B cell (primary cell): ENCODE measurements at regions not wholly inside any gene's neighbourhood (a gene's known extent, or its start where the extent isn't known, plus 50 kb on each side); places are given as distances from the start of the nearest gene placed in this dataset.

ENCODE experiments used
- ATAC-seq: fragments of 200-7000 bp; cut with Tn5 transposase; one replicate; pipeline ENCODE4 v1.10.0; 2021; ENCODE audit warnings: low read depth, mild to moderate bottlenecking, moderate number of reproducible peaks, moderate library complexity
- CTCF ChIA-PET: fragments of 350-600 bp; sonication (Branson Sonifier 250); formaldehyde crosslinking; loops from one replicate; lab custom pipeline; 2021; ENCODE audit warnings: antibody characterized with exemption, inconsistent platforms; lab: Charles Lee
- POLR2A ChIA-PET: fragments of 350-600 bp; sonication (Branson Sonifier 250); formaldehyde crosslinking; loops from one replicate; lab custom pipeline; 2021; ENCODE audit warnings: antibody characterized with exemption; lab: Charles Lee
- DNase-seq: peaks from one replicate; pipeline ENCODE4 v3.0.0; 2013
- H2AFZ ChIP-seq: 2 replicates; pipeline ENCODE4 v1.6.1; 2012; ENCODE audit warnings: mild to moderate bottlenecking, low read depth, low read length; ENCODE audit not compliant: insufficient read depth, poor library complexity, severe bottlenecking
- H3K27ac ChIP-seq, 2 donors: 1 replicate in 1 of 2; 2 replicates in 1 of 2; pipeline ENCODE4 v1.5.1; 2012 to 2013; ENCODE audit warnings: low read length in 2 of 2, mild to moderate bottlenecking in 2 of 2, moderate library complexity in 1 of 2
- H3K27me3 ChIP-seq, 4 experiments: fragments of 200-600 bp in 1 of 4; sonication (generic) in 1 of 4; replicated peaks in 1 of 4; 1 replicate in 2 of 4; 2 replicates in 2 of 4; pipeline versions ENCODE4 v1.6.1 to v1.7.0; 2013 to 2016; ENCODE audit warnings: low read length in 3 of 4, mild to moderate bottlenecking in 2 of 4, mixed read lengths in 1 of 4, moderate library complexity in 1 of 4; ENCODE audit not compliant: insufficient read depth in 4 of 4, control insufficient read depth in 3 of 4; ENCODE audit errors: control extremely low read depth in 1 of 4
- H3K36me3 ChIP-seq, 2 experiments: replicated peaks in 1 of 2; 1 replicate in 1 of 2; 2 replicates in 1 of 2; pipeline versions ENCODE4 v1.6.1 to v1.7.1; 2013; ENCODE audit warnings: low read length in 1 of 2; ENCODE audit not compliant: insufficient read depth in 2 of 2, control insufficient read depth in 1 of 2; ENCODE audit errors: control extremely low read depth in 1 of 2, extremely low read depth in 1 of 2
- H3K4me1 ChIP-seq, 2 donors: fragments of 200-600 bp in 1 of 2; sonication (generic) in 1 of 2; 1 replicate in 1 of 2; 2 replicates in 1 of 2; pipeline versions ENCODE4 v1.5.1 to v1.6.1; 2013 to 2017; ENCODE audit warnings: low read length in 2 of 2; ENCODE audit not compliant: control insufficient read depth in 2 of 2, insufficient read depth in 2 of 2
- H3K4me2 ChIP-seq: replicated peaks from 2 replicates; pipeline ENCODE3; 2012; ENCODE audit warnings: mild to moderate bottlenecking, low read depth, low read length; ENCODE audit not compliant: poor library complexity, severe bottlenecking
- H3K4me3 ChIP-seq, 5 experiments: fragments of 200-600 bp in 1 of 5; sonication (generic) in 1 of 5; 1 replicate in 3 of 5; 2 replicates in 2 of 5; pipeline versions ENCODE4 v1.5.1 to v1.7.0; 2011 to 2016; ENCODE audit warnings: low read length in 4 of 5, mild to moderate bottlenecking in 4 of 5, low read depth in 2 of 5, control low read depth in 1 of 5, moderate library complexity in 1 of 5; ENCODE audit not compliant: insufficient read depth in 1 of 5; ENCODE audit errors: control extremely low read depth in 1 of 5, extremely low read depth in 1 of 5
- H3K79me2 ChIP-seq: fragments of 200-600 bp; sonication (generic); one replicate; pipeline ENCODE4 v1.6.0; 2016; ENCODE audit warnings: low read length; ENCODE audit not compliant: control insufficient read depth, insufficient read depth
- H3K9ac ChIP-seq: fragments of 200-600 bp; sonication (generic); 2 replicates; pipeline ENCODE4 v1.6.1; 2017; ENCODE audit warnings: mild to moderate bottlenecking, low read length, moderate library complexity
- H3K9me3 ChIP-seq, 3 donors: one replicate each; pipeline versions ENCODE4 v1.6.1 to v1.7.1; 2013; ENCODE audit warnings: low read length in 2 of 3; ENCODE audit not compliant: control insufficient read depth in 2 of 3, insufficient read depth in 1 of 3; ENCODE audit errors: control extremely low read depth in 1 of 3
- H4K20me1 ChIP-seq: 2 replicates; pipeline ENCODE4 v1.6.0; 2012; ENCODE audit warnings: mild to moderate bottlenecking, low read length; ENCODE audit not compliant: insufficient read depth, control insufficient read depth, poor library complexity, severe bottlenecking
- H3K27ac Mint-ChIP-seq: one replicate; pipeline ENCODE4 v1.8.0; 2021; ENCODE audit warnings: mixed read lengths
- H3K27me3 Mint-ChIP-seq: one replicate; pipeline ENCODE4 v1.8.0; 2021; ENCODE audit warnings: mixed read lengths
- H3K4me1 Mint-ChIP-seq: one replicate; pipeline ENCODE4 v1.8.0; 2021; ENCODE audit warnings: mixed read lengths
- H3K4me3 Mint-ChIP-seq: one replicate; pipeline ENCODE4 v1.8.0; 2021; ENCODE audit warnings: mixed read lengths
- H3K9me3 Mint-ChIP-seq: one replicate; pipeline ENCODE4 v1.8.0; 2022; ENCODE audit warnings: mixed read lengths; ENCODE audit not compliant: insufficient read depth
- EZH2 ChIP-seq: IDR thresholded peaks from 2 replicates; pipeline ENCODE4 v1.6.1; 2012; ENCODE audit warnings: borderline replicate concordance, low read depth, mild to moderate bottlenecking, moderate library complexity, low read length; ENCODE audit not compliant: insufficient read depth, poor library complexity, severe bottlenecking
- WGBS: methylation state at CpG from one replicate; pipeline ENCODE4 v1.1.5; 2013; ENCODE audit warnings: missing lambda C conversion rate; ENCODE audit not compliant: insufficient coverage; 5-methylcytosine and 5-hydroxymethylcytosine counted together
- intact Hi-C: fragments of 100-400 bp; cut with micrococcal nuclease; formaldehyde crosslinking; loops from one replicate; pipeline ENCODE4 v1.10.0; 2022
- TF ChIP-seq, protein P1 (sequence below): fragments of 200-600 bp; IDR thresholded peaks from one replicate; pipeline ENCODE4 v1.8.0; 2022; ENCODE audit warnings: antibody characterized with exemption, mild to moderate bottlenecking

DNA sequence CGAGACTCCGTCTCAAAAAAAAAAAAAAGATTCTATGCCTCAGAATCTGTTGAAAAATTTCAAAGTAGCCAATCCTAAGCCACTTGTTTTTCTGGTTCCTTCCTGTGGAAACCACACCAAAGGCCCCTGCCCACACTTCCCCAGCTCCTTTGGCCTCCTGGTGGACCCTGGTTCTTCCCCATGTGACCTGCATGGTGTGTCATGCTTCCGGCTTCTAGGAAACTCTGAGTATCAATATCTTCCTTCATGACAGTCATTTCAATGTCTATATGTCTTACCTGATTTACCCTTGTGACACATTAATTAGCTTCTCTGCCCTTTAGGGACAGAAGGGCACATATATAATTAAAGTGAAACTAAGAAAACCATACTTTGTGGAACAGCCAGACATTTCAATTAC, 80.4 kb upstream of the GRB10 start:
- no peak overlapping the region for H3K27ac Mint-ChIP-seq
- 42% methylated on average over 2 of the region's 3 CpGs for WGBS
- no peaks in the 10 kb centered on the region for H3K4me1 ChIP-seq
- no peak overlapping the region for H3K9ac ChIP-seq
- peaks cover 0 to 6% (median 0%) of the 10 kb centered on the region in 3 donors for H3K9me3 ChIP-seq
- H3K79me2 ChIP-seq = no peaks in the 10 kb centered on the region
- no peaks in the 10 kb centered on the region for H3K4me1 Mint-ChIP-seq
- CTCF ChIA-PET = no interaction called here
- TF ChIP-seq EZH2 = no peak
- TF ChIP-seq, protein P1, sequence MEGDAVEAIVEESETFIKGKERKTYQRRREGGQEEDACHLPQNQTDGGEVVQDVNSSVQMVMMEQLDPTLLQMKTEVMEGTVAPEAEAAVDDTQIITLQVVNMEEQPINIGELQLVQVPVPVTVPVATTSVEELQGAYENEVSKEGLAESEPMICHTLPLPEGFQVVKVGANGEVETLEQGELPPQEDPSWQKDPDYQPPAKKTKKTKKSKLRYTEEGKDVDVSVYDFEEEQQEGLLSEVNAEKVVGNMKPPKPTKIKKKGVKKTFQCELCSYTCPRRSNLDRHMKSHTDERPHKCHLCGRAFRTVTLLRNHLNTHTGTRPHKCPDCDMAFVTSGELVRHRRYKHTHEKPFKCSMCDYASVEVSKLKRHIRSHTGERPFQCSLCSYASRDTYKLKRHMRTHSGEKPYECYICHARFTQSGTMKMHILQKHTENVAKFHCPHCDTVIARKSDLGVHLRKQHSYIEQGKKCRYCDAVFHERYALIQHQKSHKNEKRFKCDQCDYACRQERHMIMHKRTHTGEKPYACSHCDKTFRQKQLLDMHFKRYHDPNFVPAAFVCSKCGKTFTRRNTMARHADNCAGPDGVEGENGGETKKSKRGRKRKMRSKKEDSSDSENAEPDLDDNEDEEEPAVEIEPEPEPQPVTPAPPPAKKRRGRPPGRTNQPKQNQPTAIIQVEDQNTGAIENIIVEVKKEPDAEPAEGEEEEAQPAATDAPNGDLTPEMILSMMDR = no peak
- no peak overlapping the region for H3K4me2 ChIP-seq
- no peak overlapping the region for H3K27ac ChIP-seq
- H3K27me3 ChIP-seq = no peaks in the 10 kb centered on the region
- H4K20me1 ChIP-seq = no peaks in the 10 kb centered on the region
- ATAC-seq (no peak), DNase-seq (no peak)
- no peaks in the 10 kb centered on the region for H3K9me3 Mint-ChIP-seq
- POLR2A ChIA-PET = no interaction called here
- no peak overlapping the region for H2AFZ ChIP-seq
- H3K4me3 ChIP-seq = no peak overlapping the region
- intact Hi-C loops = no loop called here
- no peaks in the 10 kb centered on the region for H3K36me3 ChIP-seq
- peaks cover 5% of the 10 kb centered on the region for H3K27me3 Mint-ChIP-seq
- no peak overlapping the region for H3K4me3 Mint-ChIP-seq

DNA sequence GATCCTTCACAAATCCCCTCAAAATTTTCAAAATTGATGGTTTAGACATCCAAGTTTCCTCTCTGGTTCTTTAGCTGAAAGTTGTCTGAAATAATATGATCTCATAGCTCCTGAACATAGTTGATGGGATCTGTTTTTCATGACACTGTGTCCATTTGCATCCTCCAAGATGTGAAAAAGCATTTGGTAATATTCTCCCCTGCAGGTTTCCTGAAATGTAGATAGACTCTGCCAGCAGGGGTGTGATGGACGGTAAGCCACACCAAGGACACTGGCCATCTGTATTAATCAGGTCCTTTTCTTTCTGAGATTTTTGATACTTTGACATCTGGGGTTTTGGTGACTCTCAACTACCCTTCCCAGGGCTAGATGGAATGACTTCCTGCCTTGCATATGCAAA, 79.6 kb upstream of the GRB10 start:
- DNase-seq = no peak
- Mint-ChIP-seq H3K27ac (no peak overlapping the region), H3K4me3 (no peak overlapping the region), H3K27me3 (peaks cover 5% of the 10 kb centered on the region), H3K9me3 (no peaks in the 10 kb centered on the region), H3K4me1 (no peaks in the 10 kb centered on the region)
- H3K27ac ChIP-seq = no peak overlapping the region
- H3K4me1 ChIP-seq = no peaks in the 10 kb centered on the region
- no CpG with 5 or more reads among the region's 1 CpG for WGBS
- no peak overlapping the region for H3K4me2 ChIP-seq
- H3K9ac ChIP-seq = no peak overlapping the region
- peaks cover 0 to 3% (median 0%) of the 10 kb centered on the region in 3 donors for H3K9me3 ChIP-seq
- no peaks in the 10 kb centered on the region for H3K27me3 ChIP-seq
- H4K20me1 ChIP-seq = no peaks in the 10 kb centered on the region
- CTCF ChIA-PET = no interaction called here
- no peak overlapping the region for H3K4me3 ChIP-seq
- H3K36me3 ChIP-seq = no peaks in the 10 kb centered on the region
- intact Hi-C loops = no loop called here
- ATAC-seq = no peak
- TF ChIP-seq, protein P1 = no peak
- TF ChIP-seq EZH2 = no peak
- POLR2A ChIA-PET = no interaction called here
- no peaks in the 10 kb centered on the region for H3K79me2 ChIP-seq
- H2AFZ ChIP-seq = no peak overlapping the region
